Duodenal mucosa (tissue), 2 donors: ENCODE measurements at regions not wholly inside any gene's neighbourhood (a gene's known extent, or its start where the extent isn't known, plus 50 kb on each side); places are given as distances from the start of the nearest gene placed in this dataset.
"Not testable (repeated sequence)": the region's sequence is repeated elsewhere in the genome, so short reads cannot be mapped to it uniquely, and the experiment has no call there.

ENCODE experiments used
- H3K27ac ChIP-seq: one replicate; pipeline ENCODE4 v1.7.0; 2013; ENCODE audit warnings: low read depth, low read length
- H3K27me3 ChIP-seq, 2 donors: one replicate each; pipeline ENCODE4 v1.7.0; 2013; ENCODE audit warnings: low read length in 2 of 2, control low read depth in 1 of 2; ENCODE audit not compliant: insufficient read depth in 2 of 2, control insufficient read depth in 1 of 2
- H3K36me3 ChIP-seq, 2 donors: one replicate each; pipeline ENCODE4 v1.7.0; 2013; ENCODE audit warnings: low read length in 2 of 2, control low read depth in 1 of 2; ENCODE audit not compliant: insufficient read depth in 2 of 2, control insufficient read depth in 1 of 2
- H3K4me1 ChIP-seq, 2 donors: one replicate each; pipeline ENCODE4 v1.7.0; 2013; ENCODE audit warnings: low read length in 2 of 2, control low read depth in 1 of 2; ENCODE audit not compliant: insufficient read depth in 2 of 2, control insufficient read depth in 1 of 2
- H3K4me3 ChIP-seq, 2 donors: one replicate each; pipeline ENCODE4 v1.7.0; 2013; ENCODE audit warnings: low read length in 2 of 2, low read depth in 1 of 2
- H3K9ac ChIP-seq, 2 donors: one replicate each; pipeline ENCODE4 v1.7.0; 2013; ENCODE audit warnings: low read length in 2 of 2, low read depth in 1 of 2
- H3K9me3 ChIP-seq, 2 donors: one replicate each; pipeline ENCODE4 v1.7.0; 2013; ENCODE audit warnings: low read length in 2 of 2, control low read depth in 1 of 2; ENCODE audit not compliant: control insufficient read depth in 1 of 2

GRCh38 chr10:8346861-8347260 lies 292.4 kb downstream of the GATA3 start:
- H3K27ac ChIP-seq, result no peak overlapping the region
- no peaks in the 10 kb centered on the region for H3K9me3 ChIP-seq
- no peak overlapping the region for H3K9ac ChIP-seq
- H3K36me3 ChIP-seq, result no peaks in the 10 kb centered on the region
- H3K4me3 ChIP-seq, result no peak overlapping the region
- H3K4me1 ChIP-seq, result no peaks in the 10 kb centered on the region
- no peaks in the 10 kb centered on the region for H3K27me3 ChIP-seq

GRCh38 chr10:8347614-8348013 lies 293.1 kb downstream of the GATA3 start:
- not testable (repeated sequence) for H3K4me1 ChIP-seq, H3K27me3 ChIP-seq, H3K27ac ChIP-seq, H3K9ac ChIP-seq, H3K4me3 ChIP-seq, H3K36me3 ChIP-seq, H3K9me3 ChIP-seq

- H3K27ac ChIP-seq, result no peak overlapping the region
- H3K27me3 ChIP-seq, result no peaks in the 10 kb centered on the region
- no peaks in the 10 kb centered on the region for H3K36me3 ChIP-seq
- H3K9me3 ChIP-seq, result no peaks in the 10 kb centered on the region
- H3K9ac ChIP-seq, result no peak overlapping the region
- H3K4me3 ChIP-seq, result no peak overlapping the region
- H3K4me1 ChIP-seq, result no peaks in the 10 kb centered on the region
These were observed 295.2 kb downstream of the GATA3 start for GRCh38 chr10:8349610-8350249.

- no peak overlapping the region for H3K9ac ChIP-seq
- H3K36me3 ChIP-seq, result no peaks in the 10 kb centered on the region
- H3K9me3 ChIP-seq, result no peaks in the 10 kb centered on the region
- H3K4me3 ChIP-seq, result no peak overlapping the region
- H3K27ac ChIP-seq, result no peak overlapping the region
- no peaks in the 10 kb centered on the region for H3K4me1 ChIP-seq
- no peaks in the 10 kb centered on the region for H3K27me3 ChIP-seq
These were observed 295.9 kb downstream of the GATA3 start for GRCh38 chr10:8350250-8350967.

GRCh38 chr10:8352171-8353075 lies 297.9 kb downstream of the GATA3 start:
- H3K27me3 ChIP-seq, result no peaks in the 10 kb centered on the region
- no peak overlapping the region for H3K4me3 ChIP-seq
- no peaks in the 10 kb centered on the region for H3K36me3 ChIP-seq
- no peak overlapping the region for H3K9ac ChIP-seq
- no peaks in the 10 kb centered on the region for H3K9me3 ChIP-seq
- no peak overlapping the region for H3K27ac ChIP-seq
- H3K4me1 ChIP-seq, result no peaks in the 10 kb centered on the region

- Histone ChIP-seq H3K27me3 (no peaks in the 10 kb centered on the region), H3K9me3 (no peaks in the 10 kb centered on the region), H3K9ac (no peak overlapping the region), H3K36me3 (no peaks in the 10 kb centered on the region), H3K27ac (no peak overlapping the region), H3K4me3 (no peak overlapping the region), H3K4me1 (no peaks in the 10 kb centered on the region)
These were observed 301.8 kb downstream of the GATA3 start for GRCh38 chr10:8356283-8356682.

GRCh38 chr10:8359467-8359866 lies 305.0 kb downstream of the GATA3 start:
- H3K9me3 ChIP-seq, result no peaks in the 10 kb centered on the region
- H3K4me3 ChIP-seq, result no peak overlapping the region
- H3K36me3 ChIP-seq, result no peaks in the 10 kb centered on the region
- no peaks in the 10 kb centered on the region for H3K27me3 ChIP-seq
- H3K27ac ChIP-seq, result no peak overlapping the region
- H3K4me1 ChIP-seq, result no peaks in the 10 kb centered on the region
- no peak overlapping the region for H3K9ac ChIP-seq

- no peak overlapping the region for H3K9ac ChIP-seq
- H3K9me3 ChIP-seq, result no peaks in the 10 kb centered on the region
- H3K4me3 ChIP-seq, result no peak overlapping the region
- no peak overlapping the region for H3K27ac ChIP-seq
- H3K27me3 ChIP-seq, result no peaks in the 10 kb centered on the region
- H3K36me3 ChIP-seq, result no peaks in the 10 kb centered on the region
- H3K4me1 ChIP-seq, result no peaks in the 10 kb centered on the region
These were observed 305.9 kb downstream of the GATA3 start for GRCh38 chr10:8360365-8360764.

- no peaks in the 10 kb centered on the region for H3K4me1 ChIP-seq
- no peak overlapping the region for H3K4me3 ChIP-seq
- no peaks in the 10 kb centered on the region for H3K9me3 ChIP-seq
- no peaks in the 10 kb centered on the region for H3K27me3 ChIP-seq
- H3K36me3 ChIP-seq, result no peaks in the 10 kb centered on the region
- H3K9ac ChIP-seq, result no peak overlapping the region
- H3K27ac ChIP-seq, result no peak overlapping the region
These were observed 306.5 kb downstream of the GATA3 start for GRCh38 chr10:8360814-8361509.

GRCh38 chr10:8361510-8361844 lies 307.0 kb downstream of the GATA3 start:
- no peaks in the 10 kb centered on the region for H3K27me3 ChIP-seq
- H3K27ac ChIP-seq, result no peak overlapping the region
- H3K36me3 ChIP-seq, result no peaks in the 10 kb centered on the region
- H3K9me3 ChIP-seq, result no peaks in the 10 kb centered on the region
- no peak overlapping the region for H3K4me3 ChIP-seq
- no peaks in the 10 kb centered on the region for H3K4me1 ChIP-seq
- H3K9ac ChIP-seq, result no peak overlapping the region
